ENCODE measurements at regions not wholly inside any gene's neighbourhood (a gene's known extent, or its start where the extent isn't known, plus 50 kb on each side); places are given as distances from the start of the nearest gene placed in this dataset.

- Histone ChIP-seq H3K4me1 (ENCODE audit: control insufficient read depth, insufficient read depth, low read length) (no peaks in the 10 kb centered on the region), H3K9me3 (ENCODE audit: control insufficient read depth, insufficient read depth, low read depth, low read length) (no peaks in the 10 kb centered on the region), H3K27ac (ENCODE audit: extremely low read depth, low read depth, low read length) (no peak overlapping the region), H3K36me3 (ENCODE audit: control insufficient read depth in 2 of 2, insufficient read depth in 1 of 2, low read length in 2 of 2) (no peaks in the 10 kb centered on the region), H3K4me3 (ENCODE audit: low read depth, low read length) (no peak overlapping the region)
- POLR2A ChIA-PET, result no interaction called here
- no peak for TF ChIP-seq ZNF223 (tag by site-specific recombination; IDR thresholded peaks at IDR 0.05)
- no peak for TF ChIP-seq ZNF132 (tag by site-specific recombination; IDR thresholded peaks at IDR 0.05; ENCODE audit: borderline replicate concordance)
- no peak for TF ChIP-seq ELK4 (IDR thresholded peaks at IDR 0.05; ENCODE audit: borderline replicate concordance, low read depth, low read length)
- no peak for TF ChIP-seq ZNF266 (tag by site-specific recombination; IDR thresholded peaks at IDR 0.05; ENCODE audit: low read depth)
- TF ChIP-seq ZNF518A (tag by site-specific recombination; conservative IDR thresholded peaks at IDR 0.05; ENCODE audit: low read depth), result no peak
- TF ChIP-seq MEIS1 (CRISPR knock-in tag; IDR thresholded peaks at IDR 0.05; ENCODE audit: borderline replicate concordance), result no peak
- no peak for TF ChIP-seq ZNF140 (tag by site-specific recombination; IDR thresholded peaks at IDR 0.05)
- no peak for TF ChIP-seq ZNF280C (tag by site-specific recombination; IDR thresholded peaks at IDR 0.05)
- CTCF ChIA-PET, result no interaction called here
Measured at GRCh38 chr13:44092078-44092970, 212.6 kb downstream of the LACC1 start.

- ChIA-PET POLR2A (no interaction called here), CTCF (no interaction called here)
- Histone ChIP-seq H3K27ac (ENCODE audit: extremely low read depth, low read depth, low read length) (no peak overlapping the region), H3K36me3 (ENCODE audit: control insufficient read depth in 2 of 2, insufficient read depth in 1 of 2, low read length in 2 of 2) (no peaks in the 10 kb centered on the region), H3K4me1 (ENCODE audit: control insufficient read depth, insufficient read depth, low read length) (no peaks in the 10 kb centered on the region), H3K9me3 (ENCODE audit: control insufficient read depth, insufficient read depth, low read depth, low read length) (no peaks in the 10 kb centered on the region), H3K4me3 (ENCODE audit: low read depth, low read length) (no peak overlapping the region)
- TF ChIP-seq GLI2 (tag by site-specific recombination; IDR thresholded peaks at IDR 0.05; ENCODE audit: borderline replicate concordance, low read depth) (0 out of 2 replicates have a peak, but pooled peaks have one; percentile 48), ZNF121 (tag by site-specific recombination; IDR thresholded peaks at IDR 0.05) (no peak), ZNF692 (tag by site-specific recombination; IDR thresholded peaks at IDR 0.05) (no peak), PRDM4 (tag by site-specific recombination; IDR thresholded peaks at IDR 0.05) (peak; percentile 61), ZNF140 (tag by site-specific recombination; IDR thresholded peaks at IDR 0.05) (no peak), ZNF837 (tag by site-specific recombination; IDR thresholded peaks at IDR 0.05) (no peak), ZXDB (tag by site-specific recombination; IDR thresholded peaks at IDR 0.05) (no peak), ZNF138 (tag by site-specific recombination; IDR thresholded peaks at IDR 0.05; ENCODE audit: borderline replicate concordance) (no peak), ZNF701 (tag by site-specific recombination; IDR thresholded peaks at IDR 0.05) (no peak), ZNF266 (tag by site-specific recombination; IDR thresholded peaks at IDR 0.05; ENCODE audit: low read depth) (no peak)
Measured at GRCh38 chr13:44093607-44094564, 214.2 kb downstream of the LACC1 start.
